H1 (cell line): ENCODE measurements at regions not wholly inside any gene's neighbourhood (a gene's known extent, or its start where the extent isn't known, plus 50 kb on each side); places are given as distances from the start of the nearest gene placed in this dataset.

ENCODE experiments used
- EZH2 ChIP-seq: fragments of 200-600 bp; sonication (generic); IDR thresholded peaks from 2 replicates; pipeline ENCODE4 v1.7.1; 2012; ENCODE audit warnings: low read depth, mild to moderate bottlenecking, moderate library complexity, low read length, inconsistent platforms; ENCODE audit not compliant: severe bottlenecking
- MAFK ChIP-seq: IDR thresholded peaks from 2 replicates; pipeline ENCODE4 v1.6.1; 2012; ENCODE audit warnings: low read depth, mild to moderate bottlenecking, improper control_type of control experiment, low read length

- TF ChIP-seq MAFK (no peak), EZH2 (no peak)
These were observed 204.5 kb downstream of the BRD1 start (continued) for GRCh38 chr22:49623176-49623575.
